ENCODE measurements at regions not wholly inside any gene's neighbourhood (a gene's known extent, or its start where the extent isn't known, plus 50 kb on each side); places are given as distances from the start of the nearest gene placed in this dataset.
A peak's percentile ranks its signal among the peaks of the same experiment; 100 is the strongest.
"Not testable (repeated sequence)": the region's sequence is repeated elsewhere in the genome, so short reads cannot be mapped to it uniquely, and the experiment has no call there.

DNA sequence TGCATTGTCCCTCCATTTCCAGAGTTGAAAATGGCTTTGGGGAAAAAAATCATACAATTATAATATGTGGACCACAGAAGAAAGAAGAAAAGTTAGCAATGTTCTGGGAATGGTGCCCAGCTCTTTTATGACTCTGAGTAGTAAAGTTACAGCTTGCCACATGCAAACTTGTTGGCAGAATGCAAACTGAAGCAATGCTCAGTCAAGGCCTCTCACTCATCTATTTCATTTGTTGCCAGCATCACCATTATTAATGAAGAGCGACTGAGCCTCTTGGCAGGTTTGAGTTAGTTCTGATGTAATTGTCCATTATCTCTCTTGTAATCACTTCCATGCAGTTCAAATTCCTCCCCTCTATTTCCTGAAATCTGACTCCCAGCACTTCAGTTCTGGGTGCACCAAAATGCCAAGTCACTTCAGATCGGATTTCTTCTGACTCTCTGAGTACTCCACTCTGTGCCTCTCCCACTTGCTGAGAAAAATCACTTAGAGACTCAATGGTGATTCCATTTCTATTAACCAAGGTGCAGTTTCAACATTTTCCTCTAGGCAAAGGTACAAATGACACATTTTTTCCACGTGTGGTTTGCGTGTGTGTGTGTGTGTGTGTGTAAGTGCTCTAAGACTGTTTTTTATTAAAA lies 154.4 kb upstream of the STMND1 start:
- no peak for DNase-seq (ENCODE audit: low spot score)

DNA sequence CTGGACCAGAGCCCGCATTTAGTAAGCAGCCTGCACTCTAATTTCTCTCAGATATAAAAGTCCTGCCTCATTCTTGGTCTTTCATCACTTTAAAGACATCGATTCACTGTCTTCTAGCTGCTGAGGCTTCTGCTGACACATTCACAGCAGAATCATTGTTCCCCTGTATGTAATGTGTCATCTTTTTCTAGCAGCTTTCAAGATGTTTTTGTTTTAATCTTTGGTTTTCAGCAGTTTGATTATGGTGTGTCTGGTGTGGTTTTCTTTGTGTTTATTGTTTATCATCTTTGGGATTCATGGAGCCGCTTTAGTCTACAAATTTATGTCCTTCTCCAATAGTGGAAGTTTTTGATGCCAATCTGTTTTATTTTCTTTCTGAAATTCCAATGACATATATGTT lies 157.3 kb upstream of the STMND1 start:
- DNase-seq (ENCODE audit: low spot score) = no peak

DNA sequence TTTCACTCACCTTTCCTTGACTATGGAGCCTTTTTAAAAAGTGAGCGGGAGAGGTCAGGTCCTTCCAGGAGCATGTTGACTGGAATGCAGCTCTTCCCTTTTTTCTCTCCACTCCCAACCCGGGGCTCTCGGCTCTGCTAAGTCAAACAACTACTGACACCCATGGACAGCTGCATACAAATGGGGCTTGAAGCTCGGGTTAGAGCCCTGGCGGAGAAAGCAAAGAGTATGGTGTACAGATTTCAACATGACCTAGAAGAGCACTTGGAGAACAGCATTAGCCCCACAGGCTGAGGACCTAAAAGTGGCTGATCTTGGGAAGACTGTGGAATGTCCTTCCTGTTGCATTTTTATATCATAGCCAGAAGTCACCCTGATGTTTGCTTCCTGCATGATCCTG lies 162.0 kb upstream of the STMND1 start:
- no peak for DNase-seq (ENCODE audit: low spot score)

GRCh38 chr6:16939351-16939750 lies 162.5 kb upstream of the STMND1 start:
- no peak for DNase-seq (ENCODE audit: low spot score)

DNA sequence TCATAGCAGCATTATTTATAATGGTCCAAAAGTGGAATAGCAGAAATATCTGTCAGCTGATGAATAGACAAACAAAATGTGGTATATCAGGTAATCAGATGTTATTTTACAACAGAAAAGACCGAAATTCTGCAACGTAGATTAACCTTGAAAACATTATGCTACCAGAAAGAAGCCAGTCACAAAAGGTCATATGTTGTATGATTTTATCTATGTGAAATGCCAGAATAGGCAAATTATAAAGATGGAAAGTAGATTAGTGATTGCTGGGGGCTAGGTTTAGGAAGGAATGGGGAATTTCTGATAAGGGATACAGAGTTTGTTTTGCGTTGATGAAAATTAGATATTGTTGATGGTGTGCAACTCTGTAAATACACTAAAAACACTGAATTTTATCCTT lies 165.0 kb upstream of the STMND1 start:
- no peak for DNase-seq (ENCODE audit: low spot score)

DNA sequence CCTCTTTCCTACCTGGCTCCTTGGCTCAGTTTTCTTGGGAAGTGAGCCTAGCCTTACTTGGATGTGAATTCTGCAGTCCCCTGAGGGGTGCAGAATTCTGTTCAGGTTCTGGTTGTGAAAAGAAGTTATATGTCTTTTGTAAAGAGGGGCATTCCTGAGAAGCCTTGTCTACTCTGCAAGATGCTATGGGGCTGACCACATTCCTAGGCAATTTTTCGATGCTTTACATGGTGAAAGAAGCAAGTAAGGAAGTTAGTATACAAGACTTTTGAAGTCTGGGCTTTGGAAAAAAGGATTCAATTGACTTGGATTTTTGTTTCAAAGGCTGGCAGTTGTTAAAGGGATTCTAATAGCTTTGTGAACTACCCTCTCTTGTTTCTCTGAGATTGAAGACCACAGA lies 167.9 kb upstream of the STMND1 start:
- no peak for DNase-seq (ENCODE audit: low spot score)

- DNase-seq (ENCODE audit: low spot score) = no peak
Observed at GRCh38 chr6:16933532-16933931, 168.3 kb upstream of the STMND1 start.

DNA sequence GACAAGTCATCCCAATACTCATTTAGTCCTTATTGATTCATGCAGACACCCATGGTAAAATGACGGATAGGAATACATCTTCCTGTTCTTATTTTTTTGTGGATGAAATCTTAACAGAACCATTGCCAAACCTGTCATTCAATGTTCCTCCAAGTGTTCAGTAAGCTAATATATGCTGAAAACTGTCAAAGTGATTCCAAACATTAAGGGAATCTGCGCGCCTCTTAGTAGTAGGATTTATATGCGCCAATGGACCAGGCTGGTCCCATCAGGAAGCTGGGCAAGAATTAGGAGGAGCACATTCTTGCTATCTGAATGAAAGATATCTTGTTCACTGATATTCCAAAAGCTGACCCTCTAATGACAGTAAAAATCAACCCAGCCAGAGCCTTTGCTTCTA lies 168.9 kb upstream of the STMND1 start:
- DNase-seq (ENCODE audit: low spot score) = no peak

DNA sequence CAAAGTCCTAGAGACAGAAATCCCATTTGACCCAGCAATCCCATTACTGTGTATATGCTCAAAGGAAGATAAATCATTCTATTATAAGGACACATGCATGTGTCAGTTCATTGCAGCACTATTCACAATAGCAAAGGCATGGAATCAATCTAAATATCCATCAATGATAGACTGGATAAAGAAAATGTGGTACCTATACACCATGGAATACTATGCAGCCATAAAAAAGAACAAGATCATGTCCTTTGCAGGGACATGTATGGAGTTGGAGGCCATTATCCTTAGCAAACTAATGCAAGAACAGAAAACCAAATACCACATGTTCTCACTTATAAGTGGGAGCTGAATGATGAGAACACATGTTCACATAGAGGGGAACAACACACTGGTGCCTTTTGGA lies 169.8 kb upstream of the ATXN1 start:
- not testable (repeated sequence) for DNase-seq (ENCODE audit: low spot score)

- DNase-seq (ENCODE audit: low spot score) = no peak
Observed at GRCh38 chr6:16930432-16930831, 169.2 kb upstream of the ATXN1 start.

DNA sequence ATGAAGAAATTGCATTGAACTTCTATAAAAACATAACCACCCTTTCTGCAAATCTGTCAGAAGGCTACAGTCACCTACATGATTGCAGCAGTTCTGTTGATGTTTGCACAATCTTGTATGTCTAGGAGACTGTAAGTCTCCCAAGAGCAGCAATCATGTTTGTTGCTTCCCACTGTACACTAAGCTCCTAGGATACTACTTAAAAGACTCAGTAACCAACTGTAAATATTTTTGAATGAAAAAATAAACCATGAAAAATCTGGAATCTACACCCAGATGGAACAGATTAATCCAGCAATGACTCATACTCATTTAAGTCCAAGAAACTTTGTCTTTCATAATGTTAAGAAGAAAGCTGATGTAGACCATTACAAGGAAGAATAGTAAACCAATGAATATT lies 168.5 kb upstream of the ATXN1 start:
- DNase-seq (ENCODE audit: low spot score) = no peak

DNA sequence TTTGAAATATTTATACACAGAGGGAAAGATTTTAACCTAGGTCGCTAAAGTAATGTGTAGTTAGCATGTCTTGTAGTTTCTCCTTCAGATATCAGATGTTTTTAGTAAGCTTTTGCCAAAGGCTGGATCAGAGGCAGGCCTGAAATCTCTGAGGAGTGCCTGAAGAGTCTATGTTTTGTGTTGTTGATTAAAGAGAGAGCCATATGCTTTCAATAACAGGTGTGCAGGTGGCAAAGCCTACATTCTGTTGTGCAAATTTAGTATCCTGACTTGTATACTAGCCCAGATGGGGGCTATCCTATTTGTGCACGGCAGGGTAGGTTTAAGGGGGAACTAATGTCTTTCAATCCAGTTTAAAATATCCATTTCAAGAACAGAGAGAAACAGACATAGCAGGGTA lies 167.1 kb upstream of the ATXN1 start:
- DNase-seq (ENCODE audit: low spot score) = no peak

DNA sequence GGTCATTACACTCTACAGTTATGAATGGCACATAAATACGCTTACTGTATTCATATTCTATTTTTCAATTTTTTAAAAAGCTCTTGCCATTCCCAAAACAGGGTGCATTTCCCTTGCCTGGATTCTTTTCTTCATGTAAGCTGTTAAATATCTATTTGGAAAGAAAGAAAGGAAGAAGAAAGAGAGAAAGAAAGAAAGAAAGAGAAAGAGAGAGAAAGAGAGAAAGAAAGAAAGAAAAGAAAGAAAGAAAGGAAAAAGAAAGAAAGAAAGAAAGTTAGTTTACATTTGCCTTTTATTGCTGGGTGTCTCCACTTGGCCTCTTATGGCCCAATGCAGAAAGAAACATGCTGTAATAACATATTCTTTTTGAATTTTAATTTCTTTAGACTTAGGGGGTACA lies 165.9 kb upstream of the ATXN1 start:
- DNase-seq (ENCODE audit: low spot score) = no peak

- no peak for DNase-seq (ENCODE audit: low spot score)
Observed at GRCh38 chr6:16925461-16925860, 164.2 kb upstream of the ATXN1 start.

- no peak for DNase-seq (ENCODE audit: low spot score)
Observed at GRCh38 chr6:16922282-16922681, 161.0 kb upstream of the ATXN1 start.

DNA sequence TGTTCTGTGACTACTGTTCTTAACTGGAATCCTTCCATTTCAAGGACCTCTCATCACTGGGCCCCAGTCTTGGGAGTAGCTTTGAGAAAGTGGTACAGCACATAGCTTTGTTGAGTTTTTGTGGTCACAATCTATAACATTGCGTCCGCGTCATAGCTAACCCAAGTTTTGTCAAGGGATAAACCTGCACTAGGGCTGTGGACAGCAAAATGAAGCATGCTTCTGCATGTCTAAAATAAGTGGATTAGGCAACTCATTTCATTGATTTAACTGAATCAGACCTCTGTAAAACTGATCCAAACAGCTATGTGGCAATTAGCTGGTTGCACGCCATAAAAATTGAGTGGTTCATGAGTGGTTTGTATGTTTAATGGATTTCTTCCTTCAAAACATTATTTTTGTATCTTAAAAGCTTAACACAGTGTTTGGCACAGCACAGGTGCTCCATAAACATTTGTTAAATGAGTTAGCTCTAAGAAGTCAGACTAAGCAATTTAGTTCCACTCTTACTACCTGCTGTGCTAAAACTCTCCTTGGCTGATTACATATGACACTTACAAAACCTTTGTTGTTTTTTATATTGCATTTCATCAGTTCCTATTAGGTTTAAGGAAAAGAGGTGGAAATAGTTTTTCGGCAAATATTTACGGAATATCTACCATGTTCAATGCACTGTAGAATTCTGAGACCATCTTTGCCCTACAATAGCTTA lies 160.3 kb upstream of the ATXN1 start:
- no peak for DNase-seq (ENCODE audit: low spot score)

- no peak for DNase-seq (ENCODE audit: low spot score)
Observed at GRCh38 chr6:16918586-16918985, 157.3 kb upstream of the ATXN1 start.

DNA sequence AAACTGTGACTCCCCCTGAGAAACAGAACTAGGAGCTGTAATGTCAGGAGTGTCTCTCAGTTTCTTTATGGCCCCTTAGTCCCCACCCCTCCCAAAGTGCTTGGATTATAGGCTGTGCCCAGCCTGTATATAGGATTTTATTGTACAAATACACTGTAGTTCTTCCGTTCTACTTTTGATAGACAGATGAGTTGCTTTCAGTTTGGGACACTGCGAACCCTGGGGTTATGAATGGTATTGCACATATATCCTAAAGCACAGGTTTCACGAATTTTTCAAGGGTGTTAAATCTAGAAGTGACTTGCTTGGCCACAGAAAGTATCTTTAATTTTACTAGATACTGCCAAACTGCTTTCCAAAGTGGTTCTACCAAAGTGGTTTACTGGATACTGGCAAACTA lies 152.9 kb upstream of the ATXN1 start:
- no peak for DNase-seq (ENCODE audit: low spot score)

GRCh38 chr6:16912756-16913155 lies 151.5 kb upstream of the ATXN1 start:
- no peak for DNase-seq (ENCODE audit: low spot score)

DNA sequence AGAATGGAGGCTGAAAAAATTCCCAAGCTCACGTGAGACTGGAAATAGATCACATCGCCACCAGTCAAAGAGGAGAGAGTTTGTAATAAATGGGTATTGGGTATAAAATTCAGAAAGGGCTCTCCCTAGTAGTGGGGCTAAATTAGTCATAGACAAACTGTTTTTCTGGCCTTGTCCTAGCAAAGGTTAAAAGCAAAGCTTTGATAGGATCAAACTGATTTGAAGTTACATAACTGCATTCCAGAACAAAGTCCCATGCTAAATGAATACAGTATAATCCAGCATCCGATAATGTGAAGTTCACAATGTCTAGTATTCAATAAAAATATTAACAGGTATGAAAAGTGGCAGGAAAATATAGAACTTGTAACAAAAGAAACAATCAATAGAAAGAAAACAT lies 149.8 kb upstream of the ATXN1 start:
- DNase-seq (ENCODE audit: low spot score) = no peak

DNA sequence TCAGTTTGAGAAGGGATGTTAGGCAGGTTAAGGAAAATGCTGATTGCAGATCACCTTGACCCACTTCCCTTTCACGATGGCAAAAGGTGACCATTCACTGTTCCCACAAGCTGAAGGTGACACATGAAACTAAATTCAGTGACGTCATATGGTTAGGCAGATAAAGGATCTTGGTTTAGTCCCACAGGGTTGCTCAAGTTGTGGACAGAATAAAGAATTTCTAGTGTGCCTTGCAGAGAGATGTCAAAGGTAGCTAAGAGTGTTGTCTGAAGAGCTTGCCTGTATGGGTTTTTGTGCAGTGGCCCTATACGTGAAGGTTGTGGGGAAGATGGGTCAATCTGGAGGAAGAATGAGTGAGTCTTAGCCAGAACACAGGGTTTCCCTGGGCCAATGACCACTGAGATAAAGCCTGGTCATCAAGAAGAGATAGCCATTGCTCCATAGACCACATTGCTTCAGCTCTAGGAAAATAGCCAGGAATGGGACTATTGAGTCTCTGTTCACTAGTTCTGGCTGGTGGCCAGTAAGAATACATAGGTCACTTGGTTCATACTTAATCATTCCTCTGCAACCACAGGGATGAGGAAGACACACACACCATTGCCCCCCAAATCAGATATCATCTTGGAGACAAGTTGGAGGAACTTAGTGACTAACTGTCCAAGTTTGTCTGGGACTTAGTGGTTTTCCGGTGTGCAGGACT lies 148.5 kb upstream of the ATXN1 start:
- DNase-seq (ENCODE audit: low spot score) = peak; percentile 13

DNA sequence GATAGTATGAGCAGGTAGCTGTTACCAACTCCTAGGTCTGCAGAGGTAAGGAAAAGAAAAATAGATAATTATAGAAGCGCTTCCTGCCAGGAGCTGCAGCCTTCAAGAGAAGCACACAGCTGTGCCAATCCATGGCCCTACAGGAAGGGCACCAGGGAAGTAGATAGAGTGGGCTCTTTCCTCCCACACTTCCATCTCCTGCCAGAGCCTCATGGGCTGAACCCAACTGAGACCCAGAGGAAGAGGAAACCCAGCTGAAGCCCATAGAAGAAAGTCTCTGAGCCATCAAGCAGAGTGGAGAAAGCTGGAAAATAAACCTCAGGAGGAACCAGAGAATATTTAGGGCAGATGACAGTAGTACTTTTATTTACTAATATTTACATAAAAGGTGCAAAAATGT lies 146.7 kb upstream of the ATXN1 start:
- DNase-seq (ENCODE audit: low spot score) = no peak

DNA sequence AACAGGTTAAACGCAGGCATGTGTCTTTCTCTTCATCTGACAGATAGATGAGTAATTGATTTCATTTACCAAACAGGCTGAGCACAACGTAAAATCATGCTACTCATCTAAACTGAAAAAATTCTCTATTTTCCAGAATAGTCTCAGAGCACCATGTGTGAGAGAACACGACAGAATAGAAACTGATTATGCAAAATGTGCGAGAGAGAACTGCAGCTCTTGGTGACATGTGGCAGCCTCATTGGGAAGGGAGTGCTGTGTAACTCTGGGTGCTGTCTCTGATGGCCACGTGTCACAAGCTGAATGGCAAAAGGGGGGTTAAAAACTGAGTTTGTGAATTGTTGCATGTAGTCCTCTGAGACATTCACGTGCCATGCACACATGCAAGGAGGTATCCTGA lies 143.7 kb upstream of the ATXN1 start:
- no peak for DNase-seq (ENCODE audit: low spot score)

DNA sequence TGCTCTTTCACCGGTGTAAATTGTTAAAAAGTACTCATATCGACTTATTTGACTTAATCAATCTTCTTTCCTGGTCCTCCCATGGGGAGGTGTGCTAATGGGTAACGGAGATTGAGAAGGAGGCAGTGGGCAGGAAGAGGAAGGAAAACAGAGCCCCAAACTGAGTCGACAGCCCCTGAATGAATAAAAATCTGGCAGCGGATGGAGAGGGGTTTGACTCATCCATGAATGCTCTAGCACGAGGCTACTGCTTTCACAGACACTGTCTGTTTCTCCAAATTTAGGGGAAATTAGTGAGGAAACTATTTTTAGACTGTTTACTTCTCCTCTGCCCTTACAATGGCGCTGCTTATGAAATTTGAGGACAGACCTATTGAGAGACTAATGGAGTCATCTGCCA lies 142.2 kb upstream of the ATXN1 start:
- DNase-seq (ENCODE audit: low spot score) = no peak

Measured in activated CD4-positive, alpha-beta T cell treated with anti-CD3 and anti-CD28 coated beads, Interleukin-2, Interleukin-4, amounts not matched to agents 100 ng/mL and 50 ng/mL, durations not matched to agents 16 hours and 8 hours (primary cell).